GM23248 (cell line): ENCODE measurements at regions not wholly inside any gene's neighbourhood (a gene's known extent, or its start where the extent isn't known, plus 50 kb on each side); places are given as distances from the start of the nearest gene placed in this dataset.

ENCODE experiments used
- EZH2 ChIP-seq: fragments of 200-600 bp; sonication (generic); IDR thresholded peaks from 2 replicates; pipeline ENCODE4 v1.6.1; 2018; ENCODE audit warnings: antibody characterized with exemption, mild to moderate bottlenecking; ENCODE audit not compliant: insufficient read depth, poor library complexity, severe bottlenecking
- EZH2phosphoT487 ChIP-seq: fragments of 200-600 bp; sonication (generic); IDR thresholded peaks from 2 replicates; pipeline ENCODE4 v1.6.1; 2018; ENCODE audit warnings: antibody characterized with exemption, moderate library complexity, mild to moderate bottlenecking, low read depth; ENCODE audit not compliant: insufficient read depth

- no peak for TF ChIP-seq EZH2
- no peak for TF ChIP-seq EZH2phosphoT487
Measured at GRCh38 chr22:27045103-27045947, 387.9 kb downstream of the MIAT start.
